HG03565 (cell line): ENCODE measurements at regions not wholly inside any gene's neighbourhood (a gene's known extent, or its start where the extent isn't known, plus 50 kb on each side); places are given as distances from the start of the nearest gene placed in this dataset.

Experiments used
- ATAC-seq: cut with Tn5 transposase; IDR thresholded peaks from one replicate; pipeline ENCODE4 v1.9.1; 2021; ENCODE audit warnings: mild to moderate bottlenecking, moderate library complexity; ENCODE audit not compliant: unreplicated experiment

DNA sequence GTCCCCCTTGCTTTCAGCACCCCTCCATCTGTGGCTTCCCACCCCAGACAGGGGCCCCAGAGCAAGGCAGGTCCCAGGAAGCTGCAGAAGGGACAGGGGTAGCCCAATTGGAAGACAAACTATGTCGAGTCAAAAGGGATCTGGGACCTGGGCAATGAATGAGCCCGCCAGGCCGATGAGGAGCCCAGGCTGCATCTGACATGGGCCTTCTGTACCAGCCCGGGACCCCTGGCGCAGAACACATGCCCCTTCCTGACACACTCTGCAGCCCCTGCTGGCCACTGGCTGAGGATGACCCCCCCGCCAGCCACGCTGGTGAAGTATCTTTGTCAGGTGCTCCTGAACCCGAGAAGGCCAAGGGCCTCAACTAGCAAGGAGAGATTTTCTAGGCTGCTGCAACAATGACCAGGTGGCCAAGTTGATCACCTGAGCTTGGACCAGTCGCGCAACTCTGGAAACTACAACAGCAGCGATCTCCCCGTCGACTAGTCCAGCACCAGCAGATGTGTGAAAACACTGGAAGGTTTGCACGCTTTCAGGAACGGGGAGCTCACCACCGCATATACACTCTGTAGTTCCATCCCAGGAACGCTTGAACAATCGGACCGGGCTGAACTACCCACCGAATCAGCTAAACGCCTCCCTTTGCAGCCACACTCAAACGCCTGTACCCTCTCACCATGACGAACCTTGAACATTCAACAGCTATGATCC lies 119.0 kb downstream of the NCOR2 start:
- no peak for ATAC-seq

DNA sequence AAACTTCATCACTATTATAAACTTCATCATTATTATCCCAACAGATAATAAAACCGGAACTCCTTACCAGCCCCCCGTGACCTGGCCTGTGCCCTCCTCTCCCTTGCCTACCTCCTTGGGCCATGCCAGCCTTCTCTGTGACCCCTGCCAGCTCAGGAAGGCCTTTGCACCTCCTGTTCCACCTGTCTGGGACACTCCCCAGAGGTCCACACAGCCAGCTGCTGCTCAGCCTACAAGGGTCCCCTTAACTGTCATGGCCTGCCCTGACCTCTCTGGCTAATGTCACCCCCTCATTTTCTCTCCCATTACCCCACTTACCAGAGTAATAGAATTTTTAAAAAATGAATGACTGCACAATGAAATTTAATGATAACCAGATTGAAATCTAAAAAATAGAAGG lies 121.0 kb downstream of the NCOR2 start:
- no peak for ATAC-seq

DNA sequence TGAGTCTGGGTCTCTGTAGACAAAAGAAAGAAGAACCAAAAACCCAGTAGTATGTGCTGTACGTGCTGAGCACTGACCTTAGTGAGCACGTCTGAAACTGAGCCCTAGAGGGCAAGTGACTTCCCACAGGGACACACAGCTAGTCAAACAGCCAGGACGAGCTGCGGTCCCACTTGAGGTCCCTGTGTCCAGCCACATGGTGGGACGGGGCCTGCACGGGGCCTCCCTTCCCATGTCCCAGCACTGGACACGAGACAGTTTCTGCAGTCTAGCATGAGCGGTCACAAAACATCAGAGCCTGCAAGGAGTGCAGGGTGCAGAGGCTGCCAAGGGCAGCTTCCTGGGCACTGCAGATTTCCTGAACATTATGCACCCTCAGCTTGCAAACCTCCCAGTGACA lies 121.6 kb downstream of the NCOR2 start:
- ATAC-seq = no peak

DNA sequence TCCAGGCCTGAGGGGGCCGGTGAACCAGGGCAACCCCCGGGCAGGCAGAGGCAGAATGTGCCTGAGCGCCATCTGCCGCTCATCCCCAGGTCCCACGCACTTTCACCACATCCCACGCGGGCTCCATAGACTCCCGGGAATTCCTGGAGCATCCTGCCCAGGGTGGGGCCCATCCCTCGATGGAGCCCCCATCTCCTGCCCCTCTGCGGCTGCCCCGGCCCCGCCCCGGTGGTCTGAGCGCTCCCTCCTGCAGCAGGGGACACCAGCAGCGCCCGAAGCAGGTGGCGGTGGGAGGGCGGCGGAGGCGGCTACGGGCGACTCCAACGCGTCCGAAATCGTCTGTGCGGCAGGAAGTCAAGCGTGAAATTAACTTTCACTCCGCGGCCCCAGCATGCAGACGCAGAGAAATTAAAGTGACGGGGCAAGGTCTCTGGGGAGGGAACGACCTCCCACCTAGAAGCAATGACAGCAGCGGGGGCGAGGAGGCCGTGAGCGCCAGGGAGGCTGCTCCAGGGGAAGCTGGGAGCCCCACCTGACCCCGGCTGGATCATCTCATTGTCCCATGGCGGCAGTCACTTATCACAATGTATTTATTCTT lies 122.2 kb downstream of the NCOR2 start:
- ATAC-seq = no peak

DNA sequence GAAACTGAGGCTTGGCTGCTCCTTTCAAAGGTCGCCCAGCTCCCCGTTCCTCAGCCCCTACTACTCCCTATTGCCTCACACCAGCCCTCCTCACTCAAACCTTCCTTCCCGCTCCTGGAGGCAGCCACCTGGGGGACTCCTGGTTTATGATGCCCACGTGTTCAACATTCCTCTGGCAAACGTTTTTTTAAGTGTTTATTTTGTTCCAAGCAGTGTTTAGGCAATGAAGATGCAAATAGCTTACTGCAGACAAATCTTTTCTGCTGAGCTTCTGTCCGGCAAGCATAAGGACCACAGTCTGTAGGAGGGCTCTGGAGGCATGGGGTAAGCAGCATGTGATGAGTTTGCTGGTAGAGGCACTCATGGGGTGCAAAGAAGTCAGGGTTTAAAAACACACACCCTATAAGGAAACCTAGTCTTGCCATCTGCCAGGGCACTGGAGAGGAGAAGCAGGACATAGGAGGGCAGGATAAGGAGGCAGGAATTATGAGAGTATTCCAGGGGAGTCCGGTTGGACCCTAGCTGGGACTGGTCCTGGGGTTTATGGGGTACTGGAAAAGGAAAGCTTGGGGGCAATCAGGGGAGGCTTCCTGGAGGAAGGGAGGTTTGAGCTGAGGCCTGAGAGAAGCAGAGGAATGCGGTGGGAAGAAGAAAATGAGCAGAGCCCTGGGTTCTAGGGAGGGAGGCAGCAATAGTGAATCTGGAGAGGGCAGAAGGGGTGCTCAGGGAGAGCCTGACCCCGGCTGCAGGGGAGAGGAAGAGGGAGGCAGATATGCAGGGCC lies 123.3 kb downstream of the NCOR2 start:
- ATAC-seq = no peak

DNA sequence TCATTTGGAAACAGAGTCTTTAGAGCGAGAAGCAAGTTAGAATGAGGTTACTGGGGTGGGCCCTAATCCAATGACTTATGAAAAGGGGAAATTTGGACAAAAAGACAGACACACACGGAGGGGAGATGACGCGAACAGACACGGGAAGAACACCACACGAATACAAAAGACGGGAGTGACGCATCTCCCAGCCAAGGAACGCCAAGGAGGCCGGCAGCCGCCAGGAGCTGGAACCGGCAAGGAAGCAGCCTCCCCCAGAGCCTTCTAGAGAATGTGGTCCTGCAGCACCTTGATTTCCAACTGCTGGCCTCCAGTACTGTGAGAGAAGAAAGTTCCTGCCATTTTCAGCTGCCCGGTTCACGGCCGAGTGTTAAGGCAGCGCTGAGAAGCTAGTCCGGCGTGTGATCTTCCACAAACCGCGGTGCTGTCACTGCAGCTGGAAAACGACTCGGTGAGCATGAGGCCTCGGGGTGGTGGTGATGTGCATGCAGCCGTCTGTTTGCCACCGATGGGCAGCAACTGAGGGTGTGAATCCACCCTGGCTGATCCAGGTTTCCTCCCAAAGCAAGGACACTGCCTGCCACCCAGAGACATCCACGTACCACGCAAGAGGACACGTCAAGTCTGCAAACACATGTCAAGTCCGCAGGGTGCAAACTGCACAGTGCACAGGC lies 124.5 kb downstream of the NCOR2 start:
- no peak for ATAC-seq

DNA sequence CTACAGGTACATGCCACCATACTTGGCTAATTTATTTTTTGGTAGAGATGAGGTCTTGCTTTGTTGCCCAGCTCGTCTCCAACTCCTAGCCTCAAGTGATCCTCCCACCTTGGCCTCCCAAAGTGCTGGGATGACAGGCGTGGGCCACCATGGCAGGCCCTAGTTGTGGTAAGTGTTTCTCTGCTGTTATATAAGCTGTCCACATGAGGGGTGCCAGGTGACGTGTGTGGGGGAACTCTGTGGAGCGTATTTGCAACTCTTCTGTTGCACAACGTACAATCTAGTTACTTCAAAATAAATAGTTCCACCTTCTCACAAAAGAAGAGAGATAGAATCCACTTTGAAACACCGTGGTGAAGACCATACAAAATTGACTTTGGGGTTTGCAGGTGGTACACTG lies 125.1 kb downstream of the NCOR2 start:
- ATAC-seq = no peak

DNA sequence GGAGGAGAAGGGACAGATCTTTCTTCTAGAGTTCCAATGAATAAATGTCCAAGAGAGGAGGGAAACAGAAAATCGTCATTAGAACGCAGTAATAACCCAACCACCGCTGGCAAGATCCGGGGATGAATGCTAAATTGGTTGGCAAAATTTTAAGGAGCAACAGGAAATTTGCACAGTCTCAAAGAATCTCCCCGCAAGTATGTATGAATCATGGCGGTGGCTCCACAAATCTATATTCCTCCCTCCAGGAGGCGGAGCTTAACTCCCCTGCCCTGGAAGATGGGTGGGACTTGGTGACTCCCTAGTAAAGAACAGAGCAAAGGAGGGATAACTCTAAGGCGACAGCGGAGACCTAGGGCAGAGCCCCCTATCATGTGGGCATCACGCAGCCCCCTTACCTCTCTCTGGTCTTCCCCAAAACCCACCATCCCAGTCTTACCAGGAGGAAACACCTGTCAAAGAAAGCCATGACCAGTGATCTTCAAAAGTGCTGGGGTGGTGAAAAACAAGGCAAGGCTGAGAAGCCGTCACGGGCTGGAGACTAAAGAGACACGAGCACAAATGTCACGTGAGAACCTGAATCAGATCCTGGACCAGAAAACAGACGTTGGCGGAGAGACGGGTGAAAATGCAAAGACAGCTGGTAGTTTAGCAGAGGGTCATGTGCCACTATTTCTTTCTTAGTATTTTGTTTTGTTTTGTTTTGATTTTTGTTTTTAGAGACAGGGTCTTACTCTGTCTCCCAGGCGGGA lies 125.8 kb downstream of the NCOR2 start:
- no peak for ATAC-seq

DNA sequence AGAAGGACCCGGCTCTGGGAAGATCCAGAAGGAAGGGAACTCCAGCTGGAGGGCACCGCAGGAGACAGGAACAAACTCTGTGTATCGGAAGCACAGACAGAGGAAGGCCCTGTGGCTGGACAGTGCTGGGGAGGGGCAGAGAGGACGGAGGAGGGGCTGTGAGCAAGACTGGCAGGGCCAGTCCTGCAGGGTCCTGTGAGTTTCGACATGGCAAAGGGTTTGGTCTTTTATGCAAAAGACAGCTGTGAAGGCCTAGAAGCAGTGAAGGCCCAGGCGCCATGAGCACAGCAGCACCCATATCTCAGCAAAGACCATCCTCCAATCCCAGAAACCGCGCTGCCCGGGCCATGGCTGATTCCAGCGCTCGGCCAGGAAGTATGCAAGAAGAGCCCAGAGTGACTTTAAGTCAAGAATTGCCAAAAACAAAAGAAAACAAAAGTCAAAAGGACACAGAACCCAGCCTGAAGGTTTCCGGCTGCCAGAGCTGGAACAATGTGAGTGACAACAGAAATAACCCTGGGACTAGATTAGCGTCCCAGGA lies 126.5 kb downstream of the NCOR2 start:
- no peak for ATAC-seq

DNA sequence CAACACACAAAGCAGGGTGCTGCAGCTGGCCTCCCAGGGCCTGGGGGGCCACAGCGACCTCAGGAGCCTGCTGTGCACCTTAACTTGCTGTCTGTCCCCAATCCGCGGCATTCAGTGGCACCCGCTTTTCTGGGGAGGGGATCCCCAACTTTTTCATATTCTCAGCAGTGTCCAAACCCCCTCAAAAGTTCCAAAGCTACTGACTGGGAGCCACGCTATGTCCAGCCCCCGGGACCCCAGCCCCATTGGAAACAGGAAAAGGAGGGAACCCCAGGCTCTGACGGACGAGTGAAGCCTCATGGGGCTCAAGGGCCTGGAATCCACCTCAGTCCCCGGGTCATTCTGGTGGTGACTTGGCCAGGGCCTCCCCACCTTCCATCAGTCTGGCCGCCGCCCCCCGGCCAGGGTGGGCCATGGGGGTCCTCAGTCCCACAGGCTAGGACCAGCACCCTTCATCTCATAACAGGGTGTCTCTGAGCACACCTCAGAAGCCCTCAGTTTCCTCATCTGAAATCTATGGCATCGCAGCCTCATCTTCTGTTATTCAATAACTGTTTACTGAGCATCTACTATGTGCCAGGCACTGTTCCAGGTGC lies 127.3 kb downstream of the NCOR2 start:
- ATAC-seq = no peak

DNA sequence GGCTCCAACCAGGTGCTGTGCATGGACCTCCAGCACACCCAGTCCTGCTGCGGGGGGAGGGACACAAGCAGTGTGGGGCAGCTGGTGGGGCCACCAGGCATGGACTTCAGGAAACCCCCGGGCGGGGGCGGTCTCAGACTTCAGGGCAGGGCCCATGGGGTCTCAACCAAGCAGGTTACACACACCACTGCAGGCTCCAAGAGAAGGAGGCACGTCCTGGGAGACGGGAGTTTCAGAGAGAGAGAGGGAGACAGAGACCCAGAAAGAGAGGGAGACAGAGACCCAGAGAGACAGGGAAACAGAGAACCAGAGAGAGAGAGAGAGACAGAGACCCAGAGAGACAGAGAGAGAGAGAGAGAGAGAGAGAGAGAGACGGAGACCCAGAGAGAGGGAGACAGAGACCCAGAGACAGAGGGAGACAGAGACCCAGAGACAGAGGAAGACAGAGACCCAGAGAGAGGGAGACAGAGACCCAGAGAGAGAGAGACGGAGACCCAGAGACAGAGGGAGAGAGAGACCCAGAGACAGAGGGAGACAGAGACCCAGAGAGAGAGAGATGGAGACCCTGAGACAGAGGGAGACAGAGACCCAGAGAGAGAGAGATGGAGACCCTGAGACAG lies 128.9 kb downstream of the NCOR2 start:
- no peak for ATAC-seq

DNA sequence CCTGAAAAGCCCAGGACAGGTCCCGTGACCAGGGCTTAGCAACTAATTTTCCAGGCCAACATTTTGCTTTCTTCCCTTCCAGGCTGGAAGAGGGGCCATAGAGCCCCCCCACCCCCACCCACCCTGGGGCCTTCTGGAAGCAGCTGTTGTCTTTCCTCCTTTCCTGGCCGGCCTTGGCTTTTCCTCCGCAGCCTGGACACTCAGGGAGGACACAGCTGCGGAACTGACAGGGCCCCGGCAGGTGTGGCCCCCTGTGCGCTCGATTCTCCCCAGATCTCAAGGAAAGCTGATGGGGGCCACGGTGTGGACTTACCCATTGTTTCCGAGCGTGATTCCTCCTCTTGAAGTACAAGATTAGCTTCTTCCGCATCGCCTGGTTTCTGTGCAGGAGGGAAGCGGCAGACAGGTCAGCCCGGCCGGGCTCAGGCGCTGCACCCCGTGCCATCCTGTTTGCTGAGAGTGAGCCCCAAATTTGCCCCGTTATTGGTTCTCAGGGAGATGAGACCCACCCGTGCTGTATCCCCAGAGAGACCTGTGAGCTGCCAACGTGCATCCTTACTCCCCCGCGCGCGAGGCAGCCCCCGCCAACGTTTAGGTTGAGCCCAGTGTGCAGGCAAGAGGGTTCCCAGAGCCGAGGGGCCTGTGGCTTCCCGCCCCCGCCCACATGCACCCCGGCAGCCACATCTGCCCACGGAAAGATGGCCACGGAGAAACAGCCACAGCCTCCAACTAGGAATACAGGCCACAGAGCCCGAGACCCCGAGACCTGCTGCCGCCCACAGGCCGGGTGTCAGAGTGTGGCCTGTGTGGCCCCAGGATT lies 129.6 kb downstream of the NCOR2 start:
- ATAC-seq = no peak

DNA sequence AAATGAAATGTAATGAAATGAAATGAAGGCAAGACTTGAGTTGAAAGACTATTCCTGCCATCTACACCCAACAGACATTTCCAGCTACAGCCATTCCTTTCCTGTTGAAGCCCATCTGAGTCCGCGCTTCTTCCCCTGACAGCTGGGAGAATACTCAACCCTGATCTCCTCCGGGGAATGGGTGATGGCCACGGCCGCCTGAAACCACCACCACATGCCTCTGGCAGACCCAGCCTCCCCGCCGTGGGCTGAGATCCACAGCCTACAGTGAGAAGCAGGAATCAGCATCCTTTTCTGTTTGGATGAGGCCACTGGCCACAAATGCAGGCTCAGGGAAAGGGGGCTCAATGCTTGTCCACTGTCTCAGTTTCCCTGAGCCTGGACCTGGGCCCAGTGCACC lies 130.3 kb downstream of the NCOR2 start:
- ATAC-seq = no peak

DNA sequence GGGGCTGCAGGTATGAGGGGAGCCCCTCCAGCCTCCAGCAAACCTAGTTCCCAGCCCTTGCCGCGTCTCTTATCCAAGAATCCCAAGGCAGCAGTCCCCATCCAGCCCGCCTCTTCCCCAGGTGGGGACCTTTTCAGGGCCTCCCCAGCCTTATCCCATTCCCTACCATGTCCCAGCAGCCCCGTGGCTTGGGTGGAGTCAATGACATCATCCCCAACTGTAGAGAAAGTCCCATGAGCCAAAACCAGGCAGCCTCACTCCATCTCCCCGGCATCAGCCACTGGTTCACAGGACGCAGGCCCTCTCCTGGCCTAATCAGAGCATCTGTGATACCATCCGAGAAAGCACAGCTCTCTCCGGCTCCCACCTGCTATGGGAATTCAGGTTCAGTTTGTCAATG lies 131.0 kb downstream of the NCOR2 start:
- ATAC-seq = no peak

DNA sequence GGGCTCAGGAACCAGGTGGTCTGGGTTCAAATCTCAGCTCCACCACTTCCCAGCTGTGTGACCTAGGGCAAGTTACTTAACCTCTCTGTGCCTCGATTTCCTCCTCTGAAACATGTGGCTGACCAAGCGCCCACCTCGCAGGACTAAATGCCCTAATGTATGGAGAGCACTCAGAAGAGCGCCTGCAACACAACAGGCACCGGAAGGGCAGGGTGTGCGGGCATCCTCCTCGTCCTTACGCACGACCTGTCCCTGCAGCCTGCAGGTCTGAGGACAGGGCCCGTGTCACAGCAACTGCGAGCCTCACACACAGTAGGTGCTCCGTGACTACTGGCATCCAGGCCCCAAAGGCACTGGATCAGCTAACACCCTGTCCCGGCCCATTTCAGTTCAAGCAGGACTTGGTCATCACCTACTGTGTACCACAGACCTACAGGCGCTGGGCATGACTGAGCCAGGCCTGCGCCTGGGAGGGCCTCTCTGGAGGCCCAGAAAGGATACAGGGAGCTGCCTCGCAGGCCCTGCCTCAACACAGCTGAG lies 131.5 kb downstream of the NCOR2 start:
- ATAC-seq = no peak

DNA sequence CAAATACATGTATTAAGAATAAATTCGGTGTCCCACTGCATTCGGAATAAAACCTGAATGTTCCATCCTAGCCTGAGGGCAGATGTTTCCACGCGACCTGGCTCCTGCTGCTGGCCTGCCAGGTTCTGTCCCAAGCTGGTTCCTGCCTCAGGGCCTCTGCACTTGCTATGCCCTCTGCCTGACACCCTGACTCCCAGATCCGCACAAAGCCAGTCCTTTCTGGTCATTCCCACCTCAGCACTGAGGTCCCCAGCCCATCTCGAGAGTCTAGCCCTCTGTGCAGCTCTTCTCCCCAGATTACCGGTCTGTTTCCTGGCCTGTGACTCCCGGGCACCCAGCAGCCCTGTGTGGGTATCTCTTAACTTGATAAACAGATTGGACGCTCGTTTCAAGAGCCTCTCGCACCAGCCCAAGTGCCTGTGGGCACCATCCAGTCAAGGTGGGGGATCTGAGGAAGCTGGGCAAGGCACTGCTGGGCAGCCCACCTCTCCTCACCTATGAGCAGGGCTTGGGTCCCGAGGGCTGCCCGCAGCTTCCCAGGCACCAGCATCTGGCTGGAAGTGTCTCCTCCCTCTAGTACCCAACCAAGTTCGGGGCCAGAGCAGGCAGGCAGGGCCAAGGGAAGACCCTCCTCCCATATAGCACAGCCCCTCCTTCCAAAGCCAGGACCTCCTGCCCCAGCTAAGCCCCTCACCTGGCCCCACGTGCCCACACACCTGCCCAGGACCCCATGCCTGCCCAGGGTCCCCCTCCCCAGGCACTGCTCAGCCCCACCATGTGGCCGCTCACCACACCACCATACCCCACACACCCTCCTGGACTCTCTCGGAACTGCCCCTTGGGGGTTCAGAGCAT lies 132.2 kb downstream of the NCOR2 start:
- ATAC-seq = no peak

DNA sequence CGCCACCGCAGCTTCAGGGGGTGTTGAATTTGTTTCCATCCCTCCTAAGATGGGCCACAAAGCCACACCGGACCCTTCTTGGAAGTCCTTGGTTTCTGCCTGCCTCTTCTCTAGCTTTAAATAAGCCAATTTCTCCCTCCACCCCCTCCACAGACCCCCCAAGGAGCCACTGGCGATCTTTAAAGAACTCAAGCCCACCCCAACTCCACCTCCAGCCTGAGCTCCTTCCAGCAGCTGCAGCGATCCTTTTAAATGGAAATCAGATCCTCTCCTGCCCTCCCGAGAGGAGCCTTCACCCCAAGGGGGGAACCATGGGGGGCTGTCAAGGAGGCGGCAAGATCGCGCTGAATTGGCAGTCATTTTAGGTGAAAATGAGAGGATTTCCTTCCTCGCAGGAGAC lies 133.1 kb downstream of the NCOR2 start:
- no peak for ATAC-seq

DNA sequence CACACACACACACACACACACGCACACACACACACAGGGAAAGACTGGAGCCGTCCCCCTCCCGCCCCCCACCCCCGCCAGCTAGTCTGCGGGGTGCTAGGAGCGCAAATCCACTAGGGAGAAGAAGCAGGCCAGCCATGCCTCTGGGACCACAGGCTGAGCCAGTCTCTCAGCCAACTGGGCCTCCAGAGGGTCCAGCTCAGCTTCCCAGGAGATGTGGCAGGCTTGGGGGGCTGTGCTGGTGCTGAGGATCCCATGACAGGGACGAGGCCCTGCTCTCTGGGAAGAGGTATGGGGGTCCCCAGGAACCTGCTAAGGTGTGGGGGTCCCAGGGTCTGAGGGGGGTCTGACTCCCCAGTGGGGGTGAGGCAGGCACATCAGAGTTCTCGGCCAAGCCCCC lies 133.5 kb downstream of the NCOR2 start:
- ATAC-seq = no peak
